ENCODE measurements at regions not wholly inside any gene's neighbourhood (a gene's known extent, or its start where the extent isn't known, plus 50 kb on each side); places are given as distances from the start of the nearest gene placed in this dataset.

GRCh38 chr20:12173347-12174012, 255.8 kb downstream of the BTBD3 start:
- POLR2A ChIA-PET = no interaction called here
- DNase-seq (ENCODE audit: extremely low spot score) = no peak
- TF ChIP-seq, protein P1, sequence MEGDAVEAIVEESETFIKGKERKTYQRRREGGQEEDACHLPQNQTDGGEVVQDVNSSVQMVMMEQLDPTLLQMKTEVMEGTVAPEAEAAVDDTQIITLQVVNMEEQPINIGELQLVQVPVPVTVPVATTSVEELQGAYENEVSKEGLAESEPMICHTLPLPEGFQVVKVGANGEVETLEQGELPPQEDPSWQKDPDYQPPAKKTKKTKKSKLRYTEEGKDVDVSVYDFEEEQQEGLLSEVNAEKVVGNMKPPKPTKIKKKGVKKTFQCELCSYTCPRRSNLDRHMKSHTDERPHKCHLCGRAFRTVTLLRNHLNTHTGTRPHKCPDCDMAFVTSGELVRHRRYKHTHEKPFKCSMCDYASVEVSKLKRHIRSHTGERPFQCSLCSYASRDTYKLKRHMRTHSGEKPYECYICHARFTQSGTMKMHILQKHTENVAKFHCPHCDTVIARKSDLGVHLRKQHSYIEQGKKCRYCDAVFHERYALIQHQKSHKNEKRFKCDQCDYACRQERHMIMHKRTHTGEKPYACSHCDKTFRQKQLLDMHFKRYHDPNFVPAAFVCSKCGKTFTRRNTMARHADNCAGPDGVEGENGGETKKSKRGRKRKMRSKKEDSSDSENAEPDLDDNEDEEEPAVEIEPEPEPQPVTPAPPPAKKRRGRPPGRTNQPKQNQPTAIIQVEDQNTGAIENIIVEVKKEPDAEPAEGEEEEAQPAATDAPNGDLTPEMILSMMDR (IDR thresholded peaks at IDR 0.05; ENCODE audit: control extremely low read depth, extremely low read depth, low read depth, missing control alignments) = no peak
- CTCF ChIA-PET = no interaction called here

DNA sequence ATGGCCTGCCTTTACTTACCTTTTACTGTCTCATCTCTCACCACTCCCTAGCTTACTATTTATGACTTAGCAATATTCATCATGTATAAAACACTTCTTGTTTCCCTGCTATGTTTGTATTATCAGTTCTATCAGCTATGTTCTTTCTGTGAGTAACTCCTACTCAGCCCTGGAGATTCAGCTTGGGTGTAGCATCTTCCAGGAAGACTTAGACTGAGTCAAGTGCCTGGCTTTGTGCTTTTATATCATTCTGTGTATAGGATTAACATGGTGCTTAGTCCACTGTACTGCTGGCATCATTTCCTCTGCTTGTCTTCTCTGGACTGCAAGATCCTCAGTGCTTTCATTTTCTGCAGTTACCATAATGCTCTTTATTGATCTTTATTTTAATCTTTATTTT, 257.8 kb downstream of the BTBD3 start:
- ChIA-PET POLR2A (no interaction called here), CTCF (no interaction called here)
- TF ChIP-seq, protein P1 (IDR thresholded peaks at IDR 0.05; ENCODE audit: control extremely low read depth, extremely low read depth, low read depth, missing control alignments) = no peak
- DNase-seq (ENCODE audit: extremely low spot score) = no peak

DNA sequence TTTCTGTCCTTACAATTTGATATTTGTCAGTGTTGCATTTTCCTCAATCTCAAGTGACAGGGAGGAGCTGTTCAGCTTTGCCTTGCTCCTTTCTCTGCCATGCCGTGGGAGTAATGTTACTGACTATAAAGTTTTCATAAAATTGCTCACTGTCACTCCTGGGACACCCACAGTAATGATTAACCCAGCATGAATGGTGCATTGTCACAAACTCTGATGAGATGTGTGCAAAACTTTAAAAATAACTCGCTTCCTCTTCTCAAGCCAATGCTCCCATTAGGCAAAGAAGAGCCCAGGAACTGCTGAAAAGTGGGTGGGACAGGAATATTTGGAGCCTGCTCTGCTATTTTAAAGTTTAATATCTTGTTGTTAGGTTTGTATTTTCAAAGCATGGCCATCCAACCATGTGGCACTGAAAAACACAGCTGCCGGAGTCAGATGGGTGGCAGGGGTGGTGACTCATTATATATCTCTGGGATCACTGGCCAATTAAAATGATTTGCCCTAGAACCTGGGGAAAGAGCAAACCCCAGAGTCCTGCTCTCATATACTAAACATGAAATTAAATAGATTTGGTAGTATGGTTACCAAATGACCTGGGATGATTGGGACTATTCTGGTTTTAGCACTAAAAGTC, 260.1 kb downstream of the BTBD3 start:
- TF ChIP-seq, protein P1 (IDR thresholded peaks at IDR 0.05; ENCODE audit: control extremely low read depth, extremely low read depth, low read depth, missing control alignments) = no peak
- DNase-seq (ENCODE audit: extremely low spot score) = no peak
- CTCF ChIA-PET = interaction anchor here (1.2 to 1.4 kb wide), 2 partner anchors 10 to 11 kb away, joined by 3 to 4 read pairs; no protein-coding TSS in a partner anchor
- POLR2A ChIA-PET = no interaction called here

GRCh38 chr20:12179692-12180091, 262.0 kb downstream of the BTBD3 start:
- no peak for DNase-seq (ENCODE audit: extremely low spot score)
- CTCF ChIA-PET = no interaction called here

GRCh38 chr20:12180107-12180661, 262.5 kb downstream of the BTBD3 start:
- TF ChIP-seq, protein P1 (IDR thresholded peaks at IDR 0.05; ENCODE audit: control extremely low read depth, extremely low read depth, low read depth, missing control alignments) = no peak
- ChIA-PET POLR2A (no interaction called here), CTCF (interaction anchor here (1.0 kb wide), 1 partner anchor 18 kb away, joined by 3 read pairs; no protein-coding TSS in a partner anchor)
- DNase-seq (ENCODE audit: extremely low spot score) = no peak

More at GRCh38 chr20:12179692-12180091, 262.0 kb downstream of the BTBD3 start:
- POLR2A ChIA-PET = no interaction called here
- TF ChIP-seq, protein P1 (IDR thresholded peaks at IDR 0.05; ENCODE audit: control extremely low read depth, extremely low read depth, low read depth, missing control alignments) = no peak

GRCh38 chr20:12198281-12198680, 280.6 kb downstream of the BTBD3 start:
- POLR2A ChIA-PET = no interaction called here
- TF ChIP-seq, protein P1 (IDR thresholded peaks at IDR 0.05; ENCODE audit: control extremely low read depth, extremely low read depth, low read depth, missing control alignments) = no peak
- CTCF ChIA-PET = interaction anchor here (1.3 kb wide), 1 partner anchor 18 kb away, joined by 3 read pairs; no protein-coding TSS in a partner anchor
- no peak for DNase-seq (ENCODE audit: extremely low spot score)

Measured in GM10248 (cell line).